ENCODE measurements at regions not wholly inside any gene's neighbourhood (a gene's known extent, or its start where the extent isn't known, plus 50 kb on each side); places are given as distances from the start of the nearest gene placed in this dataset.

- H3K36me3 Mint-ChIP-seq: no peaks in the 10 kb centered on the region
- TF ChIP-seq CTCF (IDR thresholded peaks at IDR 0.05): no peak
- H3K79me2 ChIP-seq (ENCODE audit: insufficient read depth, low read length): no peaks in the 10 kb centered on the region
- H3K27me3 Mint-ChIP-seq (ENCODE audit: low read depth in 3 of 3): no peaks in the 10 kb centered on the region
- no peaks in the 10 kb centered on the region for H3K4me1 ChIP-seq (ENCODE audit: control insufficient read depth in 1 of 2, insufficient read depth in 2 of 2, low read length in 2 of 2)
- no peaks in the 10 kb centered on the region for H3K36me3 ChIP-seq (replicated peaks in 1 of 2; ENCODE audit: control insufficient read depth in 1 of 2, insufficient read depth in 2 of 2, low read length in 2 of 2)
- H4K20me1 ChIP-seq (ENCODE audit: insufficient read depth, low read length): no peaks in the 10 kb centered on the region
- no peak for DNase-seq
- no peak overlapping the region for H2AFZ ChIP-seq (ENCODE audit: insufficient read depth, low read depth, low read length, poor library complexity, severe bottlenecking)
- peaks cover 0 to 10% of the 10 kb centered on the region in 2 donors for H3K9me3 ChIP-seq (replicated peaks in 1 of 2; ENCODE audit: control insufficient read depth in 1 of 2, insufficient read depth in 1 of 2, low read length in 2 of 2)
- no peaks in the 10 kb centered on the region for H3K4me1 Mint-ChIP-seq
- no peak overlapping the region for H3K27ac ChIP-seq (ENCODE audit: low read depth in 1 of 2, low read length in 2 of 2)
- 100% methylated on average over 1 of the region's 12 CpGs for WGBS (ENCODE audit: insufficient coverage)
- H3K9ac ChIP-seq (ENCODE audit: insufficient read depth, low read length, poor library complexity, severe bottlenecking): no peak overlapping the region
- H3K4me3 ChIP-seq (replicated peaks in 1 of 3; ENCODE audit: low read depth in 2 of 3, low read length in 3 of 3): no peak overlapping the region
- no peaks in the 10 kb centered on the region for H3K27me3 ChIP-seq (ENCODE audit: control insufficient read depth in 2 of 2, insufficient read depth in 2 of 2, low read length in 2 of 2)
- H3K27ac Mint-ChIP-seq: no peak overlapping the region
- H3K4me2 ChIP-seq (replicated peaks; ENCODE audit: extremely low read depth, low read length, poor library complexity, severe bottlenecking): no peak overlapping the region
- intact Hi-C loops (cut with micrococcal nuclease): no loop called here
- H3K4me3 Mint-ChIP-seq: no peak overlapping the region
- peaks cover 0 to 2% (median 0%) of the 10 kb centered on the region in 7 donors for H3K9me3 Mint-ChIP-seq
These were observed 1211.2 kb upstream of the TSPY4 start for GRCh38 chrY:8125907-8126571.

- Histone ChIP-seq H4K20me1 (ENCODE audit: insufficient read depth, low read length) (no peaks in the 10 kb centered on the region), H3K27ac (ENCODE audit: low read depth in 1 of 2, low read length in 2 of 2) (no peak overlapping the region), H3K4me1 (ENCODE audit: control insufficient read depth in 1 of 2, insufficient read depth in 2 of 2, low read length in 2 of 2) (no peaks in the 10 kb centered on the region), H2AFZ (ENCODE audit: insufficient read depth, low read depth, low read length, poor library complexity, severe bottlenecking) (no peak overlapping the region), H3K79me2 (ENCODE audit: insufficient read depth, low read length) (no peaks in the 10 kb centered on the region), H3K9me3 (replicated peaks in 1 of 2; ENCODE audit: control insufficient read depth in 1 of 2, insufficient read depth in 1 of 2, low read length in 2 of 2) (peaks cover 0 to 2% of the 10 kb centered on the region in 2 donors), H3K36me3 (replicated peaks in 1 of 2; ENCODE audit: control insufficient read depth in 1 of 2, insufficient read depth in 2 of 2, low read length in 2 of 2) (no peaks in the 10 kb centered on the region), H3K9ac (ENCODE audit: insufficient read depth, low read length, poor library complexity, severe bottlenecking) (no peak overlapping the region), H3K4me3 (replicated peaks in 1 of 3; ENCODE audit: low read depth in 2 of 3, low read length in 3 of 3) (no peak overlapping the region), H3K27me3 (ENCODE audit: control insufficient read depth in 2 of 2, insufficient read depth in 2 of 2, low read length in 2 of 2) (no peaks in the 10 kb centered on the region), H3K4me2 (replicated peaks; ENCODE audit: extremely low read depth, low read length, poor library complexity, severe bottlenecking) (no peak overlapping the region)
- no peak for TF ChIP-seq CTCF (IDR thresholded peaks at IDR 0.05)
- H3K4me1 Mint-ChIP-seq: no peaks in the 10 kb centered on the region
- H3K4me3 Mint-ChIP-seq: no peak overlapping the region
- H3K27me3 Mint-ChIP-seq (ENCODE audit: low read depth in 3 of 3): no peaks in the 10 kb centered on the region
- DNase-seq: no peak
- intact Hi-C loops (cut with micrococcal nuclease): no loop called here
- no peaks in the 10 kb centered on the region for H3K36me3 Mint-ChIP-seq
- H3K27ac Mint-ChIP-seq: peak overlapping the region in 1 of 7 donors; percentile 19
- peaks cover 0 to 4% (median 0%) of the 10 kb centered on the region in 7 donors for H3K9me3 Mint-ChIP-seq
- 40% methylated on average over 1 of the region's 1 CpG for WGBS (ENCODE audit: insufficient coverage)
These were observed 1210.3 kb upstream of the AMELY start for GRCh38 chrY:8121825-8122224.

Data from CD14-positive monocyte (primary cell).